SK-N-SH treated with all-trans-retinoic acid at 6 μM for 48 hours (cell line): ENCODE measurements at regions not wholly inside any gene's neighbourhood (a gene's known extent, or its start where the extent isn't known, plus 50 kb on each side); places are given as distances from the start of the nearest gene placed in this dataset.
"Not testable (repeated sequence)": the region's sequence is repeated elsewhere in the genome, so short reads cannot be mapped to it uniquely, and the experiment has no call there.

Experiments
- BACH2 ChIP-seq: fragments of 250-450 bp; sonication (Bioruptor Pico); IDR thresholded peaks from 2 replicates; pipeline ENCODE4 v1.9.0; 2021; ENCODE audit warnings: mild to moderate bottlenecking, borderline replicate concordance
- PATZ1 ChIP-seq: fragments of 250-450 bp; sonication (Bioruptor Pico); IDR thresholded peaks from 2 replicates; pipeline ENCODE4 v1.8.0; 2020; ENCODE audit warnings: mild to moderate bottlenecking, moderate library complexity, borderline replicate concordance
- TCF4 ChIP-seq: fragments of 250-450 bp; sonication (Bioruptor Pico); IDR thresholded peaks from 2 replicates; pipeline ENCODE4 v1.8.0; 2021; ENCODE audit warnings: mild to moderate bottlenecking, moderate library complexity, borderline replicate concordance
- TOX ChIP-seq: fragments of 250-450 bp; sonication (Bioruptor Pico); IDR thresholded peaks from 2 replicates; pipeline ENCODE4 v1.8.0; 2021; ENCODE audit warnings: mild to moderate bottlenecking, moderate library complexity, borderline replicate concordance
- TSHZ2 ChIP-seq: fragments of 250-450 bp; sonication (Bioruptor Pico); IDR thresholded peaks from 2 replicates; pipeline ENCODE4 v1.5.0; 2020; ENCODE audit warnings: mild to moderate bottlenecking, moderate library complexity

GRCh38 chr9:102712910-102713309, 282.2 kb upstream of the CYLC2 start:
- not testable (repeated sequence) for TF ChIP-seq TCF4 (CRISPR knock-in tag); BACH2 (CRISPR knock-in tag); TOX (CRISPR knock-in tag); TSHZ2 (CRISPR knock-in tag); PATZ1
